Panc1 (cell line): ENCODE measurements at regions not wholly inside any gene's neighbourhood (a gene's known extent, or its start where the extent isn't known, plus 50 kb on each side); places are given as distances from the start of the nearest gene placed in this dataset.

Experiments
- POLR2AphosphoS5 ChIP-seq: IDR thresholded peaks from 2 replicates; pipeline ENCODE4 v1.6.1; 2012; ENCODE audit warnings: mild to moderate bottlenecking, low read depth, low read length, moderate library complexity
- TF ChIP-seq, protein P1 (sequence below): fragments of 450-650 bp; IDR thresholded peaks from 2 replicates; pipeline ENCODE4 v1.5.1; 2017; ENCODE audit warnings: mild to moderate bottlenecking

DNA sequence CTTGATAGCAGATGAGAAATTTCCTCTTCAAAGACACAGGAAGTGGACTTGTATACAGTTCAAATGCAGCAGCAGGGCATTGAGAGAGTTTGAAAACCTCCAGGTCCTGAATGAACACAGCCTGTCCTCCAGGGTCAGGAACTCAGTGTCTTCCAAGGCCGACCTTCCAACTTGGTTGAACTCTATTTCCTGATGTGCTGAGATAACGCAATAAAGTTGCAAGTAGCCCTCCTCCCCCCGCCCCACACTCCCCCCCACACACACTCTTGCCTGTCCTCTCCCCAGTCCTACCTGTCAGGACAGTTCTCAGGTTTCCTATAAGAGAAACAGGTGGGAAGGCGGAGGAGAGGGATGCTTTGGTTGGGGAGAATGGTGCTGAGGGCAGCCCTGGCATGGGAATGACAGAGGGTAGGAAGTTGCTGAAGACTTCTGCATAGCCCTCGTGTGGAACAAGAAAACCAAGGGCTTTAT is 90.0 kb downstream of the CCDC71L start:
- TF ChIP-seq, protein P1, sequence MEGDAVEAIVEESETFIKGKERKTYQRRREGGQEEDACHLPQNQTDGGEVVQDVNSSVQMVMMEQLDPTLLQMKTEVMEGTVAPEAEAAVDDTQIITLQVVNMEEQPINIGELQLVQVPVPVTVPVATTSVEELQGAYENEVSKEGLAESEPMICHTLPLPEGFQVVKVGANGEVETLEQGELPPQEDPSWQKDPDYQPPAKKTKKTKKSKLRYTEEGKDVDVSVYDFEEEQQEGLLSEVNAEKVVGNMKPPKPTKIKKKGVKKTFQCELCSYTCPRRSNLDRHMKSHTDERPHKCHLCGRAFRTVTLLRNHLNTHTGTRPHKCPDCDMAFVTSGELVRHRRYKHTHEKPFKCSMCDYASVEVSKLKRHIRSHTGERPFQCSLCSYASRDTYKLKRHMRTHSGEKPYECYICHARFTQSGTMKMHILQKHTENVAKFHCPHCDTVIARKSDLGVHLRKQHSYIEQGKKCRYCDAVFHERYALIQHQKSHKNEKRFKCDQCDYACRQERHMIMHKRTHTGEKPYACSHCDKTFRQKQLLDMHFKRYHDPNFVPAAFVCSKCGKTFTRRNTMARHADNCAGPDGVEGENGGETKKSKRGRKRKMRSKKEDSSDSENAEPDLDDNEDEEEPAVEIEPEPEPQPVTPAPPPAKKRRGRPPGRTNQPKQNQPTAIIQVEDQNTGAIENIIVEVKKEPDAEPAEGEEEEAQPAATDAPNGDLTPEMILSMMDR: no peak
- TF ChIP-seq POLR2AphosphoS5: no peak
